HG03039 (cell line): ENCODE measurements at regions not wholly inside any gene's neighbourhood (a gene's known extent, or its start where the extent isn't known, plus 50 kb on each side); places are given as distances from the start of the nearest gene placed in this dataset.
"Not testable (repeated sequence)": the region's sequence is repeated elsewhere in the genome, so short reads cannot be mapped to it uniquely, and the experiment has no call there.

ENCODE experiments used
- ATAC-seq: cut with Tn5 transposase; IDR thresholded peaks from one replicate; pipeline ENCODE4 v1.9.1; 2021; ENCODE audit warnings: mild to moderate bottlenecking, moderate library complexity; ENCODE audit not compliant: unreplicated experiment

GRCh38 chr21:13935396-13936032 is 275.2 kb downstream of the LIPI start:
- ATAC-seq: not testable (repeated sequence)

- not testable (repeated sequence) for ATAC-seq
These were observed 275.8 kb downstream of the LIPI start for GRCh38 chr21:13934887-13935342.

DNA sequence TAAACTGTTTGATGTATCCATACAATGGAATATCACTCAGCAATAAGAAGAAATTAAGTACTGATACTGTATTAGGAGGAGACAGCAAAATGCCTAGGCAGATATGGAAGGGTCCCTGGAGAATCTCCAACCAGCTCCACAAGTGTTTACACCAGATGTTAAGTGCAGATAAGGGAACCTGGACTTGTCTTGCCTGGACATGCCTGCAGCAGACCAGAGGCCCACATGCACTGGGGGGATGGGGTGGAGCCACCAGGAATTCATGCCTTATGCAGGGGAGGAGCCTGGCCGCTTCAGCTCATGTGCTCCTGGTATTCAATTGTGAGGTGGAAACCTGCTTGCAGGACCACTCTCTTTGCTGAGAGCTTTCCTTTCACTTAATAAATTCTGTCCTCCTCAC is 287.6 kb downstream of the LIPI start:
- not testable (repeated sequence) for ATAC-seq

DNA sequence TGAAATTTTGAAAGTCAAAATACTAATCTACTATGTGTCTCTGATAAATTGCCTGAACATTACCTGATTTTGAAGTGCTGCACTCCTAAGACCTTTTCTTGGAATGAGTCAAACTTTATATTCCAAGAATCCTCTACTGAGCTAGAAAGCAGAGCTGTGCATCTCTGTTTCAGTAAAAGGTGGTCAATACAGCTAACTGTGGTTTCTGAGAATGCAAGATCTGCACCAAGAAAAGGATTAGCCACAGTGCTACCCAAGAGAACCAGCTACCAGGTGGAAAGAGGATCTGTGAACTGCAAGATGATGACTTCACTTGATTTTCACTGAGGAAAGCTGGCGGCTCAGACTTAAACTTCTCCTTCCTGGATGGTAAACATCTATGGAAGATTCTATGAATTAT is 289.3 kb downstream of the LIPI start:
- not testable (repeated sequence) for ATAC-seq

DNA sequence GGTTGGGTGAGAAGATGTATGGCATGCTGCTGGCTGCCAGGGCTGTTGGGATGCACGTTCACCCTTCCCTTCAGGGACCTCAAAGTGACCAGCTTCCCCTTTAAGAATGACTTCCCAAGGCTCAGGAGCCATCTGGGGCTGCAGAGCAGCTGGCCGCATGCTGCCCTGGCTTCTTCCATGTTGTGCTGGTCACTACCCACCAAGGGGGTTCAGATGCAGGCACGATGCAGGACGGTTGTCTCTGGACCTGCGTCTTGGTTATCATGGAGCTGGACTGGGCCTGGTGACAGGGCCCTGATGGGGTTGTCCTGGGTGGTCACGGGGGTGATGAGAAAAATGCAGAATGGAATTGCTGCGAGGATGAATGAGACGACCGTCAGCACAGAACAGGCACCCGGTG is 297.8 kb downstream of the POTED start:
- not testable (repeated sequence) for ATAC-seq

DNA sequence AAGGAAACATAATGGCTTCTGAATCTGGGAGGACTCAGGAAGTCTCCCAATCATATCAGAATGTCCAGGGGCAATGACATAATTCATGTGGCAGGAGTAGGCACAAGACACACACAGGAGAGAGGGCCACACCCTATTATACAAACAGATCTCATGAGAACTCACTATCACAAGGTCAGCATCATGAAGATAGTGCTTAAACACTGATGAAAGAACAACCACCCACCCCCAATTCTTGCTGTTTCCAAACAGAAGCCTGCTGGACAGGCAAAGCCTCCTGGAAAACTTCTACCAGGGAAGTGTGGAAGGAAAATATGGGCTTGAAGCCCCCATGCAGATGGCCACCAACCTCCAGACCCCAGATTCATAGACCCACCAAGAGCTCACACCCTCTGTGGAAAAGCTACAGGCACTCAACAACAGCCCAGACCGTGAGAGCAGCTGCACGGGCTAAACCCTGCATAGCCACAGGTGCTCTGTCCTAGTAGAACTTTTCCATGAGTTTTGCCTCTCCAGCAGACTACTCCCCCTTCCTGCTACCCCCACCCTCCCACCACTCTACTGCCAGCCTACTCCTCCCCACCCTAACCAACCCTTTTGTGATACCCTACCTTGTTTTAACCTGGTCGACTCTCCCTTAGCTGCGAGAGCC is 287.1 kb downstream of the POTED start:
- not testable (repeated sequence) for ATAC-seq

- not testable (repeated sequence) for ATAC-seq
These were observed 284.0 kb downstream of the POTED start for GRCh38 chr21:13893617-13894016.

DNA sequence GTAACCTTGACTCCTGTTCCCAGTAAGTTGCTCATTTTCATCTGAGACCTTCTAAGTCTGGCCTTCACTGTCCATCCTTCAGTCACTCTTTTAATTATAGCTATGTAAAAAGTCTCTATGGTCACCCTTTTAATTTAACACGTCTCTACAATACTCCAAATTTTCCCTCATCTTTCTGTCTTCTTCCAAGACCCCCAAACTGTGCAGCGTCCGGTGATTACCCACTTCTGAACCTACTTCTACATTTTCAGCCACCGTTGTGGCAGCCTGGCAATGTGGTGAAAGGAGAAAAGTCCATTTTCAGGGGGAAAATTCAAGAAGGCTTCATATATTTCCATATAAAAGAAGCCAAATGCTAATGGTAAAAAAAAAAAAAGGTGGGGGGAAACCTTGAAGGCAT is 283.4 kb downstream of the POTED start:
- ATAC-seq: not testable (repeated sequence)

DNA sequence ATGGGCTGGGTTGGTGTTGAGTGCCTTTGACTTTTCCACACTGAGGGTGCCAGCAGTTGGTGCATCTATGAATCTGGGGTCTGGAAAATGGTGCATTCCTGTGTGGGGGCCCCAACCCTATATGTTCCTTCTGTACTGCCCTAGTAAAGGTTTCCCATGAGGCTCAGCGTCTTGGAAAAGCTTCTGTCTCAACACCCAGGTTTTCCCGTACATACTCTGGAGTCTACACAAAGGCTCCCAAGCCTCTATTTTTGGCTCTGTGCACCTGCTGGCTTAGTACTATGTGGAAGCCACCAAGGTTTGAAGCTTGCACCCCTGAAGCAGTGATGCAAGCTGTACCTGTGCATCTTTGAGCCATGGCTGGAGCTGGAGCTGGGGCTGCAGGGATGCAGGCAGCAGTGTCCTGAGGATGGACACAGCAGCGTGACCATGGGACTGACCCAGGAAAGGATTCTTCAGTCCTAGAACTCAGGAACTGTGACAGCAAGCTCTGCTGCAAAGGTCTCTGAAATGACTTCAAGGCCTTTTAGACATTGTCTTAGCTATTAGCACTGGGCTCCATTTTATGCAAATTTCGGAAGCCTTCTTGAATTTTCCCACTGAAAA is 282.7 kb downstream of the POTED start:
- ATAC-seq: not testable (repeated sequence)

DNA sequence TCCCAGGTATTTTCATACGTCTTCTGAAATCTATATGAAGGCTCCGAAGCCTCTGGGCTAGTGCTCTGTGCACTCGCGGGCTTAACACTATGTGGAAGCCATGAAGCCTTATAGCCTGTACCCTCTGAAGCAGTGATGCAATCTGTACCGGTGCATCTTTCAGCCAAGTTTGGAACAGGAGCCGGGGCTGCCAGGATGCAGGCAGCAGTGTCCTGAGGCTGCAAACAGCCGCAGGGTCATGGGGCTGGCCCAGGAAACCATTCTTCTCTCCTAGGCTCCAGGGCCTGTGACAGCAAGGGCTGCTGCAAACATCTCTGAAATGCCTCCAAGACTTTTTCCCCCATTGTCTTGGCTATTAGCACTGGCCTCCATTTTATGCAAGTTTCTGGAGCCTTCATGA is 279.6 kb downstream of the POTED start:
- ATAC-seq: not testable (repeated sequence)

DNA sequence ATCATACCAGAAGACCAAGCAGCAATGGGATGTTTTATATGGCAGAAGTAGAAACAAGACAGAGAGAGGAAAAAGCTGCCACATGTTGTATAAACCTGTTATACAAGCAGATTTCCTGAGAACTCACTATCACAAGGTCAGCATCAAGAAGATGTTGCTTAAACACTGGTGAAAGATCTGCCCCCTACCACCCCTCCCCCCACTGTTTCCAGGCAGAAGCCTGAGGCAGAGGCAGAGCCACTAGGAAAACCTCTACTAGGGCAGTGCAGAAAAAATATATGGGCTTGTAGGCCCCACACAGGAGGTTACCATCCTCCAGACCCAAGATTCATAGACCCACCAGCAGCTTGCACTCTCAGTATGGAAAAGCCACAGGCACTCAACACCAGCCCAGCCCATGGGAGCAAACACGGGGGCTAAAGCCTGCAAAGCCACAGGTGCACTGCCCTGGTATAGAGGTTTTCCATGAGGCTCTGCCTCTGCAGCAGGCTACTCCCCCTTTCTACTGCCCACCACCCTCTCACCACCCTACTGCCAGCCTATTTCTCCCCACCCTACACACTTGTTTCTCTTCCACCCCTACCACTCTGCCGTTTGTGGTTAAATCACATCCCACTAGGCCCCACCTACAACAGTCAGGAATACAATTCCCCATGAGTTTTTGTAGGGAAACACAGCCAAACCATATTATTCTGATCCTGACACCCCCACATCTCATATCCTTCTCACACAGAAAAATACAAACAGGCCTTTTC is 274.2 kb downstream of the POTED start:
- not testable (repeated sequence) for ATAC-seq

- ATAC-seq: not testable (repeated sequence)
These were observed 267.9 kb downstream of the POTED start for GRCh38 chr21:13877503-13877902.

- ATAC-seq: not testable (repeated sequence)
These were observed 267.4 kb downstream of the POTED start for GRCh38 chr21:13876999-13877398.

DNA sequence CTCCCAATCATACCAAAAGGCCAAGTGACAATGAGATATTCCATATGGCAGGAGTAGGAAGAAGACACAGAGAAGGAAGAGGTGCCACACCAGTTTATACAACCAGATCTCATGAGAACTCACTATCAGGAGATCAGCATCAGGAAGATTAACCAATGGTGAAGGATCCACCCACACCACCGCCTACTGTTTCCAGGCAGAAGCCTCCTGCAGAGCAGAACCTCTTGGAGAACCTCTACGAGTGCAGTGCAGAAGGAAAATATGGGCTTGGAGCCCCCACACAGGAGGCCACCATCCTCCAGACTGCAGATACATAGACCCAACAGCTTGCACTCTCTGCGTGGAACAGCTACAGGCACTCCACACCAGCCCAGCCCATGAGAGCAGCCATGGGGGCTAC is 264.4 kb downstream of the POTED start:
- not testable (repeated sequence) for ATAC-seq

GRCh38 chr21:13854638-13855037 is 245.1 kb downstream of the POTED start:
- ATAC-seq: no peak

DNA sequence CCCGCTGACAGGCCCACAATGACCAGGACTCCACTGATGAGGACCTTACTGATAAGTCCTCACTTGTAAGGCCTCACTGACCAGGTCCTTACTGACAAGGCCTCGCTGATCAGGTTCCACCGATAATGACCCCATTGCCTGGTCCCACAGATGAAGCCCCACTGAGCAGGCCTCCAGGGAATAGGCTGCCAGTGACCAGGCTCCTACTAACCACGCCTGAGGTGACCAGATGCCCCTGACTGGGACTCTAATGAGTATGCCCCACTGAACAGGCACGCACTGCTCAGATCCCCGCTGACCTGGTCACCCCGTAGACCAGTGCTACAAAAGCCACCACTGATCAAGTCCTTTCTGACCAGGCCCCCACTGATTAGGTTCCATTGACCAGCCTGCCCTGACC is 241.2 kb downstream of the POTED start:
- not testable (repeated sequence) for ATAC-seq

- not testable (repeated sequence) for ATAC-seq
These were observed 239.9 kb downstream of the POTED start for GRCh38 chr21:13849489-13849888.

GRCh38 chr21:13846718-13847117 is 237.1 kb downstream of the POTED start:
- ATAC-seq: not testable (repeated sequence)

GRCh38 chr21:13844574-13844973 is 235.0 kb downstream of the POTED start:
- not testable (repeated sequence) for ATAC-seq

- not testable (repeated sequence) for ATAC-seq
These were observed 233.5 kb downstream of the POTED start for GRCh38 chr21:13843081-13843480.

DNA sequence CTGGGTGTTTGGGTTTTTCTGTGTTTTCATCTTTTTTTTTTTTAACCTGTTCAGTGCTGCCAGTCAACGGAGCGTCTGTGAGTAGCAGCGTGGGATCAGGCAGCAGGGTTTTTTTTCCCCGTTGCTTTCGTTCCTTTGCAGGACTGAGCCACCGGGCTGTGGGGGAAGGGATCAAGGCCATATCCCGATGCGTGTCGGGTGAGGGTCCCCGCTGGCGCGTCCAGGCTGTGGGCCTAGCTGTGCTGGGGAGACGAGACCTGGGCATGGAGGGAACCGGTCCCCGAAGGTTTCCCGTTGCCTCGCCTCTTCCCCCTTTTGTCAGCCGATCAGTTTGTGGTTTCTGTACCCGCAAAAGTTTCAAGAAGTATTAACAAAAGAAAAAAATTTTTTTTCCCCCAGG is 218.1 kb downstream of the POTED start:
- not testable (repeated sequence) for ATAC-seq
